Heart right ventricle (tissue), 16 donors: ENCODE measurements at regions not wholly inside any gene's neighbourhood (a gene's known extent, or its start where the extent isn't known, plus 50 kb on each side); places are given as distances from the start of the nearest gene placed in this dataset.
A peak's percentile ranks its signal among the peaks of the same experiment; 100 is the strongest.

Source experiments
- ATAC-seq, 8 donors: fragments of 200-7000 bp; cut with Tn5 transposase; one replicate each; pipeline ENCODE4 v1.9.1; 2020; ENCODE audit warnings: mild to moderate bottlenecking in 8 of 8, moderate library complexity in 8 of 8, moderate number of reproducible peaks in 1 of 8
- DNase-seq, 2 donors: peaks; one replicate each; pipeline ENCODE4 v3.0.0-alpha.2; 2020
- H3K27ac ChIP-seq, 10 donors: fragments of 200-600 bp; sonication (generic) in 2 of 10; one replicate each; pipeline versions ENCODE4 v1.5.0 to v1.8.0; 2020 to 2022; ENCODE audit warnings: mild to moderate bottlenecking in 3 of 10
- H3K27me3 ChIP-seq, 7 donors: fragments of 200-600 bp; one replicate each; pipeline ENCODE4 v1.8.0; 2021 to 2022; ENCODE audit warnings: mild to moderate bottlenecking in 2 of 7
- H3K36me3 ChIP-seq, 9 donors: fragments of 200-600 bp; sonication (generic) in 1 of 9; one replicate each; pipeline versions ENCODE4 v1.5.0 to v1.8.0; 2020 to 2022; ENCODE audit warnings: mild to moderate bottlenecking in 2 of 9
- H3K4me1 ChIP-seq, 9 donors: fragments of 200-600 bp; sonication (generic) in 1 of 9; one replicate each; pipeline versions ENCODE4 v1.5.0 to v1.8.0; 2020 to 2022; ENCODE audit warnings: mild to moderate bottlenecking in 4 of 9
- H3K4me3 ChIP-seq, 10 donors: fragments of 200-600 bp; sonication (generic) in 2 of 10; one replicate each; pipeline versions ENCODE4 v1.5.0 to v1.8.0; 2020 to 2022; ENCODE audit warnings: mild to moderate bottlenecking in 7 of 10, moderate library complexity in 2 of 10
- H3K9me3 ChIP-seq, 11 donors: fragments of 200-600 bp in 10 of 11; sonication (generic) in 2 of 11; one replicate each; pipeline versions ENCODE4 v1.5.0 to v1.8.0; 2013 to 2022; ENCODE audit warnings: mild to moderate bottlenecking in 2 of 11, control low read depth in 1 of 11, moderate library complexity in 1 of 11
- CTCF ChIP-seq, 9 donors: fragments of 200-600 bp; sonication (generic) in 2 of 9; IDR thresholded peaks; one replicate each; pipeline versions ENCODE4 v1.5.0 to v1.8.0; 2021 to 2022; ENCODE audit warnings: antibody characterized with exemption in 9 of 9, mild to moderate bottlenecking in 5 of 9, moderate library complexity in 1 of 9
- WGBS, 2 donors: extraction: QIAGEN DNeasy Blood & Tissue Kit; methylation state at CpG; one replicate each; pipeline ENCODE4 v1.1.7; 2013; ENCODE audit warnings: inconsistent platforms in 1 of 2; 5-methylcytosine and 5-hydroxymethylcytosine counted together
- intact Hi-C, 10 donors: fragments of 100-400 bp; cut with DNase I; formaldehyde crosslinking; loops; one replicate each; pipeline versions ENCODE4 v1.11.1 to v1.14.2; 2022
- donor health status: Arrhythmogenic right ventricular cardiomyopathy.
- donor health status: ischemic (EF 13 %, LVEDD 7.1; RV severe dilation, severe dysfunction).
- donor health status: healthy with polysubstance abuse.
- donor health status: DM: no; HTN: yes; CAD: no.
- donor health status: DM: no; HTN: no; CAD: no.
- donor health status: ischemic (EF 25% LVEDD 6.9; RV normal size, moderate dysfunction).
- donor health status: ischemic (EF 25% LVEDD 5.7; RV mildly dilated, moderate dysfunction).
- donor health status: healthy.
- donor health status: DM: yes; HTN: yes; CAD: no.
- donor health status: Ischemic cardiomyopathy.
- donor health status: ischemic (EF 35%, LVEDD 5.7; RV mildly dilated, moderate dysfunction).
- donor health status: nonischemic (EF 11% LVEDD 7.7; RV severe dilation, severe dysfunction).
- donor health status: DM: yes; HTN: yes; CAD: no.
- donor health status: PGD.
- donor health status: ischemic (EF 29% LVEDD 5.4; RV normal size, mild dysfunction).
- donor health status: nonischemic (EF 23%, LVEDD 6.1; RV moderate dilation, normal function).

- intact Hi-C loops: loop anchor here in 4 of 10 donors (10.0 kb wide), 2 partner anchors 109 to 249 kb away; partner anchors contain the start of gene TMSB4X (in 4 of the 4)
- WGBS, 2 donors: 17 to 32% methylated on average over 2 of the region's 2 CpGs
- H3K27me3 ChIP-seq: peaks cover 0 to 29% (median 0%) of the 10 kb centered on the region in 7 donors
- TF ChIP-seq CTCF (IDR thresholded peaks at IDR 0.05): peak in 2 of 9 donors; percentile 13 to 23
- DNase-seq (peak in 1 of 2 donors; percentile 25), ATAC-seq (peak; percentile 81 to 97 (median 92))
- H3K4me1 ChIP-seq: peaks cover 0 to 21% (median 7%) of the 10 kb centered on the region in 9 donors
- H3K27ac ChIP-seq: peak overlapping the region in 7 of 10 donors; percentile 32 to 73 (median 51)
- no peak overlapping the region for H3K4me3 ChIP-seq
- H3K36me3 ChIP-seq: no peaks in the 10 kb centered on the region
- no peaks in the 10 kb centered on the region for H3K9me3 ChIP-seq
Observed at GRCh38 chrX:13223868-13224567, 95.8 kb downstream of the ATXN3L start.

GRCh38 chrX:13220916-13221315 is 98.9 kb downstream of the ATXN3L start:
- WGBS, 2 donors: 60 to 63% methylated on average over 4 of the region's 4 CpGs
- H3K36me3 ChIP-seq: no peaks in the 10 kb centered on the region
- DNase-seq (no peak), ATAC-seq (no peak)
- H3K9me3 ChIP-seq: no peaks in the 10 kb centered on the region
- peaks cover 0 to 26% (median 0%) of the 10 kb centered on the region in 7 donors for H3K27me3 ChIP-seq
- intact Hi-C loops: loop anchor here in 4 of 10 donors (10.0 kb wide), 2 partner anchors 106 to 246 kb away; partner anchors contain the start of gene TMSB4X (in 4 of the 4)
- no peak for TF ChIP-seq CTCF (IDR thresholded peaks at IDR 0.05)
- H3K4me1 ChIP-seq: peaks cover 0 to 21% (median 7%) of the 10 kb centered on the region in 9 donors
- H3K4me3 ChIP-seq: no peak overlapping the region
- no peak overlapping the region for H3K27ac ChIP-seq

GRCh38 chrX:13219991-13220764 is 99.7 kb downstream of the ATXN3L start:
- DNase-seq (no peak), ATAC-seq (no peak)
- no peak overlapping the region for H3K27ac ChIP-seq
- H3K4me1 ChIP-seq: peaks cover 0 to 21% (median 7%) of the 10 kb centered on the region in 9 donors
- intact Hi-C loops: loop anchor here in 5 of 10 donors (10.0 kb wide), 3 partner anchors 55 to 245 kb away; partner anchors contain the start of gene TMSB4X (in 5 of the 5)
- no peak overlapping the region for H3K4me3 ChIP-seq
- peaks cover 0 to 4% (median 0%) of the 10 kb centered on the region in 11 donors for H3K9me3 ChIP-seq
- TF ChIP-seq CTCF (IDR thresholded peaks at IDR 0.05): no peak
- WGBS, 2 donors: 78 to 89% methylated on average over 2 of the region's 2 CpGs
- no peaks in the 10 kb centered on the region for H3K36me3 ChIP-seq
- peaks cover 0 to 26% (median 0%) of the 10 kb centered on the region in 7 donors for H3K27me3 ChIP-seq

- Histone ChIP-seq H3K9me3 (peaks cover 0 to 4% (median 0%) of the 10 kb centered on the region in 11 donors), H3K4me3 (no peak overlapping the region), H3K27me3 (peaks cover 0 to 26% (median 0%) of the 10 kb centered on the region in 7 donors), H3K36me3 (no peaks in the 10 kb centered on the region), H3K4me1 (peaks cover 0 to 13% (median 6%) of the 10 kb centered on the region in 9 donors), H3K27ac (no peak overlapping the region)
- intact Hi-C loops: loop anchor here in 2 of 10 donors (10.0 kb wide), 2 partner anchors 54 to 244 kb away; partner anchors contain the start of gene TMSB4X (in 1 of the 2)
- ATAC-seq (no peak), DNase-seq (no peak)
- TF ChIP-seq CTCF (IDR thresholded peaks at IDR 0.05): no peak
- WGBS, 2 donors: 96 to 100% methylated on average over 3 of the region's 3 CpGs
Observed at GRCh38 chrX:13218758-13219157, 101.1 kb downstream of the ATXN3L start.
